Stimulated activated CD8-positive, alpha-beta memory T cell treated with anti-CD3 and anti-CD28 coated beads, Interleukin-12 subunit alpha, Interleukin-12 subunit beta, amount 100 ng/mL, for 1 hour (primary cell): ENCODE measurements at regions not wholly inside any gene's neighbourhood (a gene's known extent, or its start where the extent isn't known, plus 50 kb on each side); places are given as distances from the start of the nearest gene placed in this dataset.

ENCODE experiments used
- DNase-seq: peaks from one replicate; pipeline ENCODE4 v3.0.0-alpha.2; 2020; ENCODE audit warnings: low read depth

DNA sequence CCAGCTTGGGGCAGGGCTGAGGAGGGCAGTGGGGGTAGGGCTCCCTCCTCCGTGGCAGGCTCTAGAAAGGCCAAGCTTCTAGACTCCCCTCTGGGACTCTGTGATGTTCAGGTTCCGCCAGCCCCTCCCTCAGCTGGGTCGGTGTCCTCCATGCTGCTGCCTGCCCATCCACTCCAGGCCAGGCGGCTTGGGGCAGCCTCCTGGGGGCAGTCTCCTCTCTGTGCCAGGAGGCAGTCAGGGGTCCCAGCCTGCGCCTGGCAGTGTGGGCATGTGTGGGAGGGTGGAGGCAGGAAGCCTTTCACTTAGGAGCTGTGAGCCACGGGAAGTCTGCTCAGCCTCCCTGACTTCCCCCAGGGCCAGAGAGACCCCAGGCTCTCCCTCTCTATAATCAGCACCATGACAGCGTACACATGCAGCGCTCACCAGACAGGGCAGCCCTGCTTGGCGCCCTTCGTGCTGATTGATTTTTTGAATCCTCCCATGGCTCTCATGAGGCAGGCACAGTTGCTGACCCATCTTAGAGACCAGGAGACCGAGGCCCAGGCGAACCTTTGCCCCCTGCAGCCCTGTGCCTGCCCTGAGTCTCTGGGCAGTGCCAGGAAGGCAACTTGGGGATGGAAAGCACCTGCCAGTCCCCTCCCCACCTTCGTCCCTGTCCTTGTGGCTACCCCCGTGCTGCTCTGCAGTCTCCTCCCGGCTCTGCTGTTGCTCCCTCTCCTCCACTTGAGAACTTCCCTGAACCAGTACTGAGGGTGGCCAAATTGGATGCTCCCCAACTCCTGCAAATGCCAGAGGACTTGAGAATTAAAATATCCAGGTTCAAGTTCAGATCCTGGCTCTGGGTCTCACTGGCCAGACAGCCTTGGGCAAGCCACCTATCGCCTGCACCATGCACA, 234.7 kb upstream of the GSE1 start:
- no peak for DNase-seq

DNA sequence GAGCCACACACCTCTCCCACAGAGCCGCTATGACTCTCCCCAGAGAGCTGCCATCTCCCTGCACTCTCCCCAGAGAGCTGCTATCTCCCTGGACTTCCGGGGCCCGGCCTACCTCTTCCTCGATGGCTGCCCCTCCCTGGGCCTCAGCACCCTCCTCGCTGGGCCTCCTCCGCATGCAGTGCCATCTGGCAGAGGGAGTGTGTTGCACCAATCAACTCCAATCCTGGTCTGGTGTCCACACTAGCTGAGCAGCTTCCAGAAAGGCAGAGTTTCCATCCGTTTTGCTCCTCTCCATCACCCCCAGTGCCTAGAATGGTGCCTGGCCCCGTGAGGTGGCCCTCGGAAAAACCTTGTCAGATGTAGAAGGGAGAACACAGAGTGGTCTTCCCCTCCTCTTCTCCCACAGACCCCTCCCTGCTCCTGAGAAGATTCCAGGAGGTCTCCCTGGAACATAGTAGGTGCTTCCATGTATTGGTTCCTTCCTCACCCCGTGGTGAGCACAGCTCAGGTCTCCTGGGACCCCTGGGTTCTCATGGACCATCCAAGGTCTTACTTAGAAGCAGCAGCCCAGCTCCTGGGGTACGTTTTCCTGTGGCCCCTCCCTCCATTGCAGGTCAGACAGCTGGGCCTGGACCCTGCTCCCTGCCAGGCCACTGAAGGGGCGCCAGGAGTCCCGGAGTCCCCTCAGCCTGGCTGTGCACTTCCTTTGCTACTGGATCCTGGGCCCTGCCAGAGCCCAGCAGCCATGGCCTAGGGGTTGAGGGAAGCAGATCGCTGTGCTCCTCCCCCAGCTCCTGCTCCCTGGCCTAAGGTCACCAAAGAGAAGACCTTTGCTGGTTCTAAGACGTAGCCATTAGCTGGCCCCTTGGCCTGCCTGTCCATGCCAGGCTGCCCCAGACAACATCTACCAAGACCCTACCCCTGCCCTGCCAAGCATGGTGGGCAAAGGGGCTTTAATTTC, 233.8 kb upstream of the GSE1 start:
- no peak for DNase-seq

DNA sequence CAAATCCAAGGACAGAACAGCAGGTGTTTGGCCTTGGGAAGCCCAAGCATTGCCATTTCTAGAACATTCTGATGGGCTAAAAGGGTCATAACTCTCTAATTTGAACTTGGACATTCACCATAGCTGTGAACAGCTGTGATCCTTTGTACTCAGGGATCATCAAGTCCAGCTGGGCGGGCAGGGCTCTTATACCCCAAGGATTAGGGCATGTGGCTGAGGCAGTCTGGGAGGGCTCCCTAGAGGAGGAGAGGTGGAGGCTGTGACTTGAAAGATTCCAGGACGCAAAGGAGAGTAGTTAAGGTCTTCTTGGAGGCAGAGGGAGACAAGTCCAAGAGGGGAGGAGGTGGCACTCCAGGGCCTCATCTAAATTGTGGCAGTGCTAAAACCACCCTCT, 233.1 kb upstream of the GSE1 start:
- DNase-seq: no peak

DNA sequence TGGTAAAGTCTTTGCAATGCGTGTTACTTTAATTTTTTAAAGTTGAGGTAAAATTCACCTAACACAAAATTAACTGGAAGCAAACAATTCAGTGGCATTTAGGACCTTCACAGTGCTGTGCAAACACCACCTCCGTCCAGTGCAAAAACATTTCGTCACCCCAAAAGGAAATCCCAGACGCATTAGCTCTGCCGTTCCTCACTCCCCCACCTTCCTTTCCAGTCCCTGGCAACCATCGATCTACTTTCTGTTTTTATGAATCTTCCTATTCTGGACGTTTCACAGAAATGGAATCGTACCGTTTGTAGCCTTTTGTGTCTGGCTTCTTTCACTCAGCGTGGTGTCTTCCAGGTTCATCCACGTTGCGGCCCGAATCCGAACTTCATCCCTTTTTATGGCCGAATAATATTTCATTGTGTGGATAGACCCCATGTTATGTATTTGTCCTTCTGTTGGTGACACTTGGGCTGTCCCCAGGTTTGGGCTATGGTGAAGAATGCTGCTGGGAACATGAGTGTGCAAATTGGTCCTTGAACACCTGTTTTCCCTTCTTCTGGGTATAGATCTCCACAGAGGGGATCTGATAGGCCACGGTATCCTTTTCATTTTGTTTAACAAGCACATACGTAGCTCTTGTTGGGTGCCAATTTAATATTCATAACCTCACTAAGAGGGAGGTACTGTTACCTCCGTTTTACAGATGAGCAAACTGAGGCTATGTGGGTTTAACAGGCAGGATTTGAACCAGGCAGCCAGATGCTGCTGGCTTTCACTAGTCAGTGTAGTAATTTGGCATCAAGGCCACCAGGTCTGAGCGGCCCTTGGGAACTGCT, 232.0 kb upstream of the GSE1 start:
- no peak for DNase-seq

GRCh38 chr16:85381738-85382592, 231.2 kb upstream of the GSE1 start:
- no peak for DNase-seq

- no peak for DNase-seq
Measured at GRCh38 chr16:85382717-85383118, 230.4 kb upstream of the GSE1 start.

- no peak for DNase-seq
Measured at GRCh38 chr16:85383836-85384832, 229.0 kb upstream of the GSE1 start.

- DNase-seq: no peak
Measured at GRCh38 chr16:85384833-85385462, 228.2 kb upstream of the GSE1 start.

GRCh38 chr16:85385463-85386331, 227.4 kb upstream of the GSE1 start:
- no peak for DNase-seq

DNA sequence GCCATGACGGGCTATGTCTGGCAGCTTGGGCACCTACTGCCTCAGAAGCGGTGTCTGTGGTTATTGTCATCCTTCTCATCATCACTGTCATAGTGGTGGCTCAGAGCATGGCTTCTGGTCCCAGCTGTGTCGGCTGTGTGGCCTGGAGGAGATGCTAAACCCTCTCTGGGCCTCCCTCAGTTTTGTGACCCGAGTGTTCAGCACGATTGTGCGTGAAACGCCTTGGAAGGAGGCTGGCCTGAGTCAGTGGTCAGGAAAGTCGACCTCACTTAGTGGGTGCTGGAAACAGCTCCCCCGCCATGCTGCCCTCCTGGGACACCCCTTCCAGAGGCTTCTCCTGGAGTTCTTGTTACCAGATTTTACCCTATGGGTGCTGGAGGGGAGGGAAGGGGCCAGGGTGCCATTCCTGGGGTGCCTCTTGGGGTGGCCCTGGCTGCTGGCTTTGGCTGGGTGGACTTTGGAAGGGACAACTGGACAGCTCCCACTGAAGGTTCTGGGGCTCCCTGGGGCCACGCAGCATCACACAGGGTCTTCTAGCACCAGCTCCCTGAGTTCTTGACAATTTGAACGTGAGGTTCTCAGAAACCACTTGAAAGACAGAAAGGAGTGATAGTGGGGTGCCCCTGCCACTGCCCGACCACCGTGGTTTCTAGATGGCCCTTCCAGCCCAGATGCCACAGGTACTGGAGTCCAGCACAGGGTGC, 226.5 kb upstream of the GSE1 start:
- DNase-seq: no peak

- no peak for DNase-seq
Measured at GRCh38 chr16:85387171-85387507, 226.0 kb upstream of the GSE1 start.

- no peak for DNase-seq
Measured at GRCh38 chr16:85387731-85388295, 225.3 kb upstream of the GSE1 start.

- no peak for DNase-seq
Measured at GRCh38 chr16:85389679-85390470, 223.2 kb upstream of the GSE1 start.

GRCh38 chr16:85390511-85391174, 222.5 kb upstream of the GSE1 start:
- no peak for DNase-seq

DNA sequence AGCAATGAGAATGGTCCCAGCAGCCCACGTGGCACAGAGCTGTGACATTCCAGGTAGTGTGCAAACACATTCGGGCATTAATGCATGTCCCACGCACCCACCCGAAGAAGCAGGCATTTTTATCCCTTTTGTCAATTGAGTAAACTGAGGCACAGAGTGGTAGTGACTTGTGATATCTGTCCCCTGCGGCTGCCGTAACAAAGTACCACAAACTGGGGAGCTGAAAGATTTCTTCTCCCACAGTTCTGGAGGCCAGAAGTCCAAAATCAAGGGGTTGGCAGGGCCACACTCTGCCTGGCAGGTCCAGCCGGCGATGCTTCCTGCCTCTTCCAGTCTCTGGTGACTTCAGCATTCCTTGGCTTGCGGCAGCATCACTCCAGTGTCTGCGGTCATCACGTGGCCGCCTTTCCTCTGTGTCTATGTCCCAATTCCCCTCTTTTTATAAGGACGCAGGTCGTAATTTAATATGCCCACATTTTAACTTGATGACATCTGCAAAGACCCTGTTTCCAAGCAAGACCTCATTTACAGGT, 221.9 kb upstream of the GSE1 start:
- DNase-seq: no peak
